ENCODE measurements at regions not wholly inside any gene's neighbourhood (a gene's known extent, or its start where the extent isn't known, plus 50 kb on each side); places are given as distances from the start of the nearest gene placed in this dataset.

DNA sequence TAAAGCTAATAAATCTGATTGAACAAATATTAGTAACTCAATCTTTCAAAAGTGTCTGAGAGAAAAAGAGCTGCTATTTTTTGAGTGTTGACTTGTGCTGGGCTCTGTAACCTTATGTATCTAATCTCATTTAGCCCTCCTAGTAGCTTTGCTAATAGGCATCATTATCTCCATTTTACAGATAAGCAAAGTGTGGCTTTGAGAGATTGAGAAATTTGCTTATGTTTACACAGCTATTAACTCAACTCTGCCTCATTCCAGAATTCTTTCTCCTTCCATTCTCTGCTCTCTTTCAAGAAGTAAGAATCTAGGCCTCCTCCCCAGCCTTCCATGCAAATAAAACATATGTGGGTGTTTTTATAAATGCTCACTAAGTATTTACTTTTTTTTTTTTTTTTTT is 137.8 kb downstream of the GATA3 start:
- TF ChIP-seq SUZ12 (IDR thresholded peaks at IDR 0.05; ENCODE audit: extremely low read depth, insufficient read depth, insufficient read length) (no peak), ZNF274 (IDR thresholded peaks at IDR 0.05; ENCODE audit: low read depth, low read length) (no peak)
